Gastroesophageal sphincter (tissue), 4 donors: ENCODE measurements at regions not wholly inside any gene's neighbourhood (a gene's known extent, or its start where the extent isn't known, plus 50 kb on each side); places are given as distances from the start of the nearest gene placed in this dataset.
A peak's percentile ranks its signal among the peaks of the same experiment; 100 is the strongest.

Experiments used
- ATAC-seq: fragments of 150-250 bp; one replicate; pipeline ENCODE4 v1.9.1; 2016; ENCODE audit warnings: mild to moderate bottlenecking, moderate library complexity
- H3K27ac ChIP-seq, 4 donors: fragments of 200-600 bp; sonication (generic) in 3 of 4; 1 replicate in 3 of 4; 2 replicates in 1 of 4; pipeline ENCODE4 v1.5.1; 2016 to 2019
- H3K27me3 ChIP-seq: fragments of 200-600 bp; sonication (generic); one replicate; pipeline ENCODE4 v1.5.1; 2019
- H3K36me3 ChIP-seq, 2 donors: fragments of 200-600 bp; sonication (generic); one replicate each; pipeline ENCODE4 v1.5.1; 2019; ENCODE audit warnings: control low read depth in 1 of 2
- H3K4me1 ChIP-seq, 3 donors: fragments of 200-600 bp; sonication (generic); 1 replicate in 2 of 3; 2 replicates in 1 of 3; pipeline ENCODE4 v1.5.1; 2016 to 2019; ENCODE audit warnings: control low read depth in 2 of 3
- H3K4me3 ChIP-seq, 2 donors: fragments of 200-600 bp; sonication (generic); one replicate each; pipeline ENCODE4 v1.5.1; 2019; ENCODE audit warnings: mild to moderate bottlenecking in 1 of 2, moderate library complexity in 1 of 2
- H3K9me3 ChIP-seq, 3 donors: fragments of 200-600 bp; sonication (generic); one replicate each; pipeline ENCODE4 v1.5.1; 2017 to 2019; ENCODE audit warnings: control low read depth in 2 of 3
- CTCF ChIP-seq, 4 experiments: fragments of 200-600 bp in 2 of 4; fragments of 450-650 bp in 2 of 4; sonication (generic) in 1 of 4; IDR thresholded peaks; one replicate each; pipeline ENCODE4 v1.5.1; 2017 to 2019; ENCODE audit warnings: antibody characterized with exemption in 4 of 4, mild to moderate bottlenecking in 2 of 4, moderate library complexity in 2 of 4
- EP300 ChIP-seq: sonication (generic); formaldehyde crosslinking; IDR thresholded peaks from one replicate; pipeline ENCODE4 v1.6.1; 2017; ENCODE audit warnings: antibody characterized with exemption, mild to moderate bottlenecking
- POLR2A ChIP-seq, 2 donors: fragments of 450-650 bp; IDR thresholded peaks; one replicate each; pipeline ENCODE4 v1.6.1; 2017; ENCODE audit warnings: antibody characterized with exemption in 2 of 2, mild to moderate bottlenecking in 2 of 2, moderate library complexity in 1 of 2
- POLR2AphosphoS5 ChIP-seq: sonication (generic); formaldehyde crosslinking; IDR thresholded peaks from one replicate; pipeline ENCODE4 v1.6.1; 2017; ENCODE audit warnings: antibody characterized with exemption
- WGBS, 2 donors: methylation state at CpG; one replicate each; pipeline ENCODE4 v1.1.5; 2018; ENCODE audit warnings: low coverage in 1 of 2; 5-methylcytosine and 5-hydroxymethylcytosine counted together

- H3K27ac ChIP-seq, result no peak overlapping the region
- H3K27me3 ChIP-seq, result peaks cover 14% of the 10 kb centered on the region
- no peak for ATAC-seq
- H3K4me3 ChIP-seq, result no peak overlapping the region
- H3K4me1 ChIP-seq, result no peaks in the 10 kb centered on the region
- no peaks in the 10 kb centered on the region for H3K36me3 ChIP-seq
- no peaks in the 10 kb centered on the region for H3K9me3 ChIP-seq
- WGBS, 2 donors, result 69 to 76% methylated on average over 5 of the region's 5 CpGs
- TF ChIP-seq EP300, result no peak
- no peak for TF ChIP-seq POLR2A (IDR thresholded peaks at IDR 0.05)
- no peak for TF ChIP-seq CTCF (IDR thresholded peaks at IDR 0.05)
- TF ChIP-seq POLR2AphosphoS5, result no peak
Observed at GRCh38 chr7:142329062-142329790, 71.4 kb upstream of the PRSS58 start.

- WGBS, 2 donors, result 60% methylated on average over 2 of the region's 6 CpGs; no CpG with 5 or more reads in 1 of the 2 donors
- Histone ChIP-seq H3K27ac (no peak overlapping the region), H3K9me3 (no peaks in the 10 kb centered on the region), H3K4me1 (no peaks in the 10 kb centered on the region), H3K27me3 (peaks cover 17% of the 10 kb centered on the region), H3K36me3 (no peaks in the 10 kb centered on the region), H3K4me3 (no peak overlapping the region)
- no peak for ATAC-seq
- TF ChIP-seq POLR2A (IDR thresholded peaks at IDR 0.05) (no peak), POLR2AphosphoS5 (no peak), CTCF (IDR thresholded peaks at IDR 0.05) (no peak), EP300 (no peak)
Observed at GRCh38 chr7:142328551-142328950, 70.7 kb upstream of the PRSS58 start.

- no peak for ATAC-seq
- Histone ChIP-seq H3K27ac (no peak overlapping the region), H3K9me3 (no peaks in the 10 kb centered on the region), H3K36me3 (no peaks in the 10 kb centered on the region), H3K27me3 (peaks cover 17% of the 10 kb centered on the region), H3K4me1 (no peaks in the 10 kb centered on the region), H3K4me3 (no peak overlapping the region)
- TF ChIP-seq EP300 (no peak), POLR2AphosphoS5 (no peak), POLR2A (IDR thresholded peaks at IDR 0.05) (no peak), CTCF (IDR thresholded peaks at IDR 0.05) (no peak)
- 29 to 40% methylated on average over 1 to 8 of the region's 11 CpGs for WGBS, 2 donors
Observed at GRCh38 chr7:142327628-142328405, 70.0 kb upstream of the PRSS58 start.

- no peaks in the 10 kb centered on the region for H3K36me3 ChIP-seq
- H3K9me3 ChIP-seq, result no peaks in the 10 kb centered on the region
- H3K27me3 ChIP-seq, result peaks cover 19% of the 10 kb centered on the region
- TF ChIP-seq CTCF (IDR thresholded peaks at IDR 0.05) (peak in 1 of 4 experiments; percentile 27), POLR2A (IDR thresholded peaks at IDR 0.05) (no peak)
- WGBS, 2 donors, result 10% methylated on average over 2 of the region's 4 CpGs; no CpG with 5 or more reads in 1 of the 2 donors
- no peak overlapping the region for H3K27ac ChIP-seq
- H3K4me1 ChIP-seq, result no peaks in the 10 kb centered on the region
- no peak overlapping the region for H3K4me3 ChIP-seq
- ATAC-seq, result no peak
Observed at GRCh38 chr7:142323706-142324105, 65.8 kb upstream of the PRSS58 start.

GRCh38 chr7:142321391-142321790, 63.5 kb upstream of the PRSS58 start:
- no peaks in the 10 kb centered on the region for H3K36me3 ChIP-seq
- H3K4me1 ChIP-seq, result no peaks in the 10 kb centered on the region
- WGBS, 2 donors, result 68 to 76% methylated on average over 2 to 5 of the region's 7 CpGs
- TF ChIP-seq CTCF (IDR thresholded peaks at IDR 0.05), result no peak
- peaks cover 20% of the 10 kb centered on the region for H3K27me3 ChIP-seq
- H3K4me3 ChIP-seq, result no peak overlapping the region
- ATAC-seq, result no peak
- no peak overlapping the region for H3K27ac ChIP-seq
- no peaks in the 10 kb centered on the region for H3K9me3 ChIP-seq
